Spinal cord (tissue), 9 donors: ENCODE measurements at regions not wholly inside any gene's neighbourhood (a gene's known extent, or its start where the extent isn't known, plus 50 kb on each side); places are given as distances from the start of the nearest gene placed in this dataset.

Experiments used
- DNase-seq, 6 donors: peaks; one replicate each; pipeline versions ENCODE4 v3.0.0 to v3.0.0-alpha.2; 2013 to 2015; ENCODE audit warnings: low spot score in 6 of 6, low read depth in 4 of 6
- H3K27ac ChIP-seq: one replicate; pipeline ENCODE4 v1.5.1; 2013; ENCODE audit warnings: low read depth, low read length, control low read depth
- H3K27me3 ChIP-seq: one replicate; pipeline ENCODE4 v1.6.1; 2013; ENCODE audit warnings: low read length; ENCODE audit not compliant: control insufficient read depth, insufficient read depth
- H3K36me3 ChIP-seq: one replicate; pipeline ENCODE4 v1.6.1; 2013; ENCODE audit warnings: low read length; ENCODE audit not compliant: control insufficient read depth, insufficient read depth
- H3K4me1 ChIP-seq: one replicate; pipeline ENCODE4 v1.6.1; 2013; ENCODE audit warnings: low read length; ENCODE audit not compliant: control insufficient read depth, insufficient read depth
- H3K4me3 ChIP-seq: one replicate; pipeline ENCODE4 v1.5.1; 2013; ENCODE audit warnings: low read depth, low read length, control low read depth
- H3K9me3 ChIP-seq: one replicate; pipeline ENCODE4 v1.6.1; 2013; ENCODE audit warnings: low read length; ENCODE audit not compliant: control insufficient read depth, insufficient read depth
- whole genome bisulfite sequencing: methylation state at CpG from one replicate; pipeline ENCODE4 v1.1.5; 2013; ENCODE audit warnings: missing lambda C conversion rate; ENCODE audit not compliant: insufficient coverage; 5-methylcytosine and 5-hydroxymethylcytosine counted together
- donor health status: healthy.

- WGBS, result no CpG with 5 or more reads among the region's 6 CpGs
- Histone ChIP-seq H3K27ac (no peak overlapping the region), H3K36me3 (no peaks in the 10 kb centered on the region), H3K4me1 (no peaks in the 10 kb centered on the region), H3K27me3 (no peaks in the 10 kb centered on the region), H3K4me3 (no peak overlapping the region), H3K9me3 (peaks cover 1% of the 10 kb centered on the region)
- peak in 1 of 6 donors; percentile 32 for DNase-seq
These were observed 839.9 kb downstream of the CCSER2 start for GRCh38 chr10:85168243-85168642.

- Histone ChIP-seq H3K27ac (no peak overlapping the region), H3K9me3 (peaks cover 1% of the 10 kb centered on the region), H3K4me3 (no peak overlapping the region), H3K4me1 (no peaks in the 10 kb centered on the region), H3K36me3 (no peaks in the 10 kb centered on the region), H3K27me3 (no peaks in the 10 kb centered on the region)
- peak in 1 of 6 donors; percentile 11 for DNase-seq
- WGBS, result 60% methylated on average over 1 of the region's 1 CpG
These were observed 841.6 kb downstream of the CCSER2 start for GRCh38 chr10:85170026-85170425.

GRCh38 chr10:85175635-85176034 lies 847.2 kb downstream of the CCSER2 start:
- H3K9me3 ChIP-seq, result no peaks in the 10 kb centered on the region
- no peaks in the 10 kb centered on the region for H3K4me1 ChIP-seq
- H3K27me3 ChIP-seq, result no peaks in the 10 kb centered on the region
- no CpG with 5 or more reads among the region's 1 CpG for WGBS
- no peak for DNase-seq
- no peak overlapping the region for H3K4me3 ChIP-seq
- H3K27ac ChIP-seq, result no peak overlapping the region
- no peaks in the 10 kb centered on the region for H3K36me3 ChIP-seq

- Histone ChIP-seq H3K27ac (no peak overlapping the region), H3K9me3 (no peaks in the 10 kb centered on the region), H3K27me3 (no peaks in the 10 kb centered on the region), H3K36me3 (no peaks in the 10 kb centered on the region), H3K4me3 (no peak overlapping the region), H3K4me1 (no peaks in the 10 kb centered on the region)
- DNase-seq, result peak in 1 of 6 donors; percentile 13
- no CpG with 5 or more reads among the region's 2 CpGs for WGBS
These were observed 849.4 kb downstream of the CCSER2 start for GRCh38 chr10:85177767-85178166.

GRCh38 chr10:85187047-85187446 lies 858.7 kb downstream of the CCSER2 start:
- Histone ChIP-seq H3K27me3 (no peaks in the 10 kb centered on the region), H3K4me1 (no peaks in the 10 kb centered on the region), H3K36me3 (no peaks in the 10 kb centered on the region), H3K27ac (no peak overlapping the region), H3K9me3 (no peaks in the 10 kb centered on the region), H3K4me3 (no peak overlapping the region)
- 80% methylated on average over 1 of the region's 2 CpGs for WGBS
- DNase-seq, result no peak

GRCh38 chr10:85188770-85189484 lies 860.5 kb downstream of the CCSER2 start:
- H3K4me1 ChIP-seq, result no peaks in the 10 kb centered on the region
- H3K27me3 ChIP-seq, result no peaks in the 10 kb centered on the region
- H3K36me3 ChIP-seq, result no peaks in the 10 kb centered on the region
- no peak overlapping the region for H3K4me3 ChIP-seq
- H3K27ac ChIP-seq, result no peak overlapping the region
- no peaks in the 10 kb centered on the region for H3K9me3 ChIP-seq
- DNase-seq, result no peak
- WGBS, result 100% methylated on average over 1 of the region's 3 CpGs

- H3K27me3 ChIP-seq, result no peaks in the 10 kb centered on the region
- H3K27ac ChIP-seq, result no peak overlapping the region
- 17% methylated on average over 1 of the region's 3 CpGs for WGBS
- no peak overlapping the region for H3K4me3 ChIP-seq
- no peaks in the 10 kb centered on the region for H3K36me3 ChIP-seq
- H3K9me3 ChIP-seq, result no peaks in the 10 kb centered on the region
- H3K4me1 ChIP-seq, result no peaks in the 10 kb centered on the region
- DNase-seq, result no peak
These were observed 865.4 kb downstream of the CCSER2 start for GRCh38 chr10:85193796-85194195.

GRCh38 chr10:85194706-85195105 lies 866.3 kb downstream of the CCSER2 start:
- H3K27me3 ChIP-seq, result no peaks in the 10 kb centered on the region
- H3K36me3 ChIP-seq, result no peaks in the 10 kb centered on the region
- DNase-seq, result peak in 1 of 6 donors; percentile 62
- H3K9me3 ChIP-seq, result no peaks in the 10 kb centered on the region
- H3K4me1 ChIP-seq, result no peaks in the 10 kb centered on the region
- no peak overlapping the region for H3K4me3 ChIP-seq
- H3K27ac ChIP-seq, result no peak overlapping the region
- WGBS, result 83% methylated on average over 1 of the region's 1 CpG

GRCh38 chr10:85195596-85195995 lies 867.2 kb downstream of the CCSER2 start:
- no peaks in the 10 kb centered on the region for H3K9me3 ChIP-seq
- H3K4me3 ChIP-seq, result no peak overlapping the region
- no peak for DNase-seq
- no peaks in the 10 kb centered on the region for H3K36me3 ChIP-seq
- H3K27me3 ChIP-seq, result no peaks in the 10 kb centered on the region
- 88% methylated on average over 2 of the region's 2 CpGs for WGBS
- no peaks in the 10 kb centered on the region for H3K4me1 ChIP-seq
- no peak overlapping the region for H3K27ac ChIP-seq

- H3K4me3 ChIP-seq, result no peak overlapping the region
- no peak overlapping the region for H3K27ac ChIP-seq
- no peaks in the 10 kb centered on the region for H3K4me1 ChIP-seq
- H3K27me3 ChIP-seq, result no peaks in the 10 kb centered on the region
- H3K9me3 ChIP-seq, result no peaks in the 10 kb centered on the region
- WGBS, result 96% methylated on average over 4 of the region's 5 CpGs
- no peak for DNase-seq
- no peaks in the 10 kb centered on the region for H3K36me3 ChIP-seq
These were observed 876.4 kb downstream of the CCSER2 start for GRCh38 chr10:85204814-85205213.
